GM18870 (cell line): ENCODE measurements at regions not wholly inside any gene's neighbourhood (a gene's known extent, or its start where the extent isn't known, plus 50 kb on each side); places are given as distances from the start of the nearest gene placed in this dataset.

Source experiments
- ATAC-seq: cut with Tn5 transposase; IDR thresholded peaks from one replicate; pipeline ENCODE4 v1.9.1; 2021; ENCODE audit warnings: moderate library complexity; ENCODE audit not compliant: unreplicated experiment

DNA sequence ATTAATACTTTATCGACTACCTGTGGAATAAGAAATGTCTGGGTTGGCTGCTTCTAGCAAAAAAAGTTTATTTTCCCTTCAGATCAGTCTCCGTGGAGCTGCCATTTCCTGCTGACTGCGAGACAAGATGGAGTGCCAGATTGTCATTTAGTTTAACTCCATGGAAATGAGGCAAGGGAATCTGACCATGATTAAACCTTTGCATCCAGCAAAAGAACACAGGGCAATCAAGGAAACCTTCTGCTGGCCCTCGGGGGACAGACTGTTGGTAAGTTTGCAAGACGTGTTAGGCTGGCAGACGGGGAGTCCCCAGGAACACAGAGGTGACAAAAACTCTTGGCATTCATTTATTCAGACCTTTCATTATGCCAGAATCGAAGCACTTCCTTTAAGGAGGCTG is 52.2 kb upstream of the SPACA1 start:
- no peak for ATAC-seq

DNA sequence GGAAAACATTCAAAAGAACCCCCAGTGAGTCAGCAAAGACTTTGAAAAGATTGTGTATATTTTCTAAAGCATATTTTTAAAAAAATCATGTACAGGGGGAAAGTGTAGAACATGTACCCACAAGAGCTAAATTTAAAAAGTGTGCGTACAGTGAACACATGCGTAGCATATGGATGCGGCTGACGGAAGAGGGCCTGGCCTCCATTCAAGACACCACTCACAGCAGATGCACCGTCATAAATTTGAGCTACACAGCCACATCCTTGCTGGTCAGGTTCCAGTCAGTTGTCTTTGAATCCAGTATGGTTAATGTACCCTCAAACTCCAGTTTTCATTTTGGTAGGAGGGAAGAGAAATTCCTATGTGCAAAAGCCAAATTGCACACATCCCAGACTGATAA is 54.3 kb upstream of the SPACA1 start:
- no peak for ATAC-seq

GRCh38 chr6:87990871-87991270 is 56.8 kb upstream of the SPACA1 start:
- ATAC-seq = no peak

GRCh38 chr6:87982134-87982533 is 65.5 kb upstream of the SPACA1 start:
- no peak for ATAC-seq

DNA sequence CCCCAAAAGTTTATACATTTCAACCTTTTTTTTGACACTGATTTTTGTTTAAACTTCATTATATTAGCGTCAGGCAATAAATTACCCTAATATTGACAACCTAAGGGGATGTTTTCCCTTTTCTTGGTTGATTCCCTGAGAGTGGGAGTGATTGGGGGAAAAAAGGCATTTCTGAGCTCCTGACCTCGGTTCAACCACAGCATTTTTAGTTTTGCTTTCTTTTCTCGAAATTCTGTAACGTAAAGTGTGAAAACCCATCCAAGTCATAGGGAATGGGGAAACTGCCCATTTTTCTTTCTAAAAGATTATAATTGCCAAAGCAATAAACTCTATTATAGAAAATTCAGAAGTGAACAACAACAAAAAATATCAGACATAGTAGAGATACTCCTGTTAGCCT is 67.9 kb upstream of the SPACA1 start:
- no peak for ATAC-seq

DNA sequence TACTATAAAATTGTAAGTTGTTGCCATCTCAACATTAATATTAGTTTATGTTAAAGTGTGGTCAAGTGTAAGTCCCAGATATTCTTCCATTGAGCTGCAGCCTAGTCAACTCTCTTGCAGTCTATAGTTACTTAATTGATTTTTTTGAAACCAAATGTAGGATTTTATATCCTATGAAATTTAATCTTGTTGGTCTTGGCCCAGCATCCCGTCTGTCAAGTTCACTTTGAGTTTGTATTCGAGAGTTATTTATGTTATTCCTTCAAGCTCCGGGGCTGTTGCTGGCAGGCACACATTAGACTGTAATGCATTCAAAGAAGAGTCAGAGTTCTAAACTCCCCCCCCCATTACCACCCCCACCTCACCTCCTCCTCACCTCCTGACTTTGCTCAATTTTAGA is 71.0 kb upstream of the SPACA1 start:
- ATAC-seq = no peak

DNA sequence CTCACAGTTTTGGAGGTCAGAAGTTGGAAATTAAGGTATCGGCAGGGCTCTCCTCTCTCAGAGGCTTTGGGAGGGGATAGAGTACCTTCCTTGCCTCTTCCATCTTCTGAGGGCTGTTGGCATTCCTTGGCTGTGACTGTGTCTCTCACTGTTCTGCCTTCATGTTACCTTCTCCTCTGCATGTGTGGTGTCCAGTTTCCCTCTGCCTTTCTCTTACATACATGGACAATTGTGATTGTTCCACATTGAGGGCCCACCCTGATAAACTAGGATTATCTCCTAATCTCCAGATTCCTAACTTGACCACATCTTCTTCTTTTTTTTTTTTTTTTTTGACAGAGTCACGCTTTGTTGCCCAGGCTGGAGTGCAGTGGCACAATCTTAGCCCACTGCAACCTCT is 72.1 kb upstream of the SPACA1 start:
- no peak for ATAC-seq

DNA sequence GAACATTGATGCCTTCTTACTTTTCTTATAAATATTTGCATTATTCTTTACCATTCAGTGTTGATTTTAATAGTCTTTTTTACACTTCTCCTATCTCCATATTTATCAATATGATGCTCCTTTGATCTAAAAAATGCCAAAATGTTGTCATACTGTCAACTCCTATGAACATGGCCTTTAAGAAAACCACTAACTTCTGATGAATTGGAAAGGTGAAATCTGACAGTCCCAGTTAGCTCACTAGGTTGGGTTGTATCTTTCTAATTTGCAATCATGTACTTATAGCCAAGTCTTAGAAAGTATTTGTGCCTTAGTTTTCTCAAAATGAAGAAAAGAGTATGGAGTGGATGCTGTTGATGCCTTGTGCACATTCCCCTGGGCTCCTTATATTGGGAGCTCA is 75.4 kb upstream of the SPACA1 start:
- ATAC-seq = no peak

DNA sequence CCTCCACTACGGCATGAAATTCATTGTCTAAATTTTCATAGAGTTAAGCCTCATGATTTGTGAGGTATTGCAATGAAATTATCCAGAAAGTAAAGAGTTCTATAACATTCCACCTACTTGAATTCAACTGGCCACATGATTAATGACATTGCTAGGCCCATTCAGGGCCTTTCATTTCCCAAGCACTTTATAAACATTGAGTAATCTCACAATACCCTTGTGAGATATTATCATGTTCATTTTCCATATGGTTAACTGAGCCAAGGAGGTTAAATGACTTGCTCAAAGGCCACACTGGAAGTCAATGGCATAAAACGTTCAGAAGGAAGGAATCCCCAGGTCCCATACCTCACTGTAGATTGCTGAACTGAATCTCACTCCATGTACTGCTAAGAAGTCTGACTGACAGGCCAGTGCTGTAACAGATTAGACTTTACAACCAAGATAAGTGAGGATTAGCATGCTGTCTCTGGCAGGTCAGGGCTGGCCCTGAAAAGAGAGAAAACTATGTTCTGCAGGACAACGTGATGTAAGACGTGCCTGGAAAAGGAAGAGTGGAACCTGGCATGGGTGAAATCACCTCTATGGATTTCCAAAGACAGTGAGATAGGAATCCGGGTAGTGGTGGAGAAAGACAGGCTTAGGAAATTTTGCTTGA is 75.9 kb upstream of the SPACA1 start:
- no peak for ATAC-seq

DNA sequence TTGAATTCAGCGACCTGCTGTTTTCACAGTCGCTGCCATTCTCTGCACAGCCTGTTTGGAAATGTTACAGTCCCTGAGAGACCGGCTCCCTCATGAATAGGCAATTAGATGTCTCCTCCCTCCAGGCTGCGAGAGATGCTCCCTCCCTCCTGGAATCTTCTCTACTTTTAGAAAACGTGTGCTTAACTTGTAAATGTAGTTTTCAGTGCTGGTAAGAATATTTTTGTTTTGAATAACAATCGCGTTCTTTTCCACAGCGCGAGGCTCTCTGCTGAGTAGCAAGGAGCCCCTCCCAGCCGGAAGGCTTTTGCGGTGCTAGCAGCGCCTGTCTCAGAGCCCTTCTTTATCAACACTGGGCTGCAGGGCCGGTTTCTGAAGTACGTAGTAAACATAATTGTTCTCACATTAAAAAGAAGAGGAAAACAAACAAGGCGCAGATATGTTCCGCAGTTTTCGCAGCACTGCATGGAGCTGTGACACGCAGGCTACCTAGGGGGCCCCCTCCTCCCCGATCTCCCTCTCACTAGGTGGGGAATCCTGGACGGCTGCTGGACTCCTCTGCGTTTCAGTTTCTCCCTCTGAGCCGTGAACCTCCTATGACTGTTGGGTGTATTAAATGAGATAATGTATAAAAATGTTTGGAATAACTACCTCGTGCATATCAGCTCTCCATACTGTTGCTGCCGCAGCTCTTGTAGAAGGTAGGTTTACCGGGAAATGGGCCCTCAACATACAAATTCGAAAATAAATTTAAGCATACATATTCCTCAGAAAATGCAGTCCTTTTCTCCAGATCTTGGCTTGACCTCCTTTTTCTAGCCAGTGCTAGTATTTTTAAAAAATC is 79.0 kb upstream of the SPACA1 start:
- ATAC-seq = no peak

GRCh38 chr6:87965806-87966205 is 81.8 kb upstream of the SPACA1 start:
- ATAC-seq = no peak

DNA sequence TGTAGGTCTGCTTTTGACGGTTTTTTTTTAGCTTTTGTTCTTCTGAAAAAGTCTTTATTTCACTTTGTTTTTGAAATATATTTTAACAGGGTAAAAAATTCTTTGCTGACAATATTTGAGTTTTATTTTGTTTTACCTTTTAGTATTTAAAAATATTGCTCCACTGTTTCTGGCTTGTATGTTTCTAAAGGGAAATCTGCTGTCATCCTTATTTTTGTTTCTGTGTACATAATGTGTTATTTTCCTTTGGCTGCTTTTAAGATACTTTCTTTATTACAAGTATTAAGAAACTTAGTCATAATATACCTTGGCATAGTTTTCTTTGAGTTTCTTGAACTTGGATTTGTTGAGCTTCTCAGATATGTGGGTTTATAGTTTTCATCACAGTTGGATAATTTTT is 88.6 kb upstream of the SPACA1 start:
- ATAC-seq = no peak

DNA sequence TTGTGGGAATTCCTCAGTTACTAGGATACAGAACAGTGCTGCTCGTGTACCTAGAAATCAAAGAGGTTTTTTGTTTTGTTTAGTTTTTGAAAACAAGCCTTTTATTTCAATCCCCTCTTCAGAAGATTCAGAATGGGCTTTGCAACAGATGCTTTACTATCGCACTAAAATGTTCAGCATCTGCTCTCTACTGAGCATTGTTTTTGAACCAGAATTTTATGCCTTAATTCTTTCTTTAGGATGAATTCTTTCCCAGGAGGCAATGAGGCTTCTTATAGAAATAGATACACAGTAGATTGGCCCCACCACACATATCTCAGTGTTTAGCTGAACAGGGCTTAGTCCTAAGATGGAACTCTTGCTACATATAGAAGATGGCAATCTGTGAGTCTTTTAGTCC is 95.9 kb upstream of the SPACA1 start:
- no peak for ATAC-seq

DNA sequence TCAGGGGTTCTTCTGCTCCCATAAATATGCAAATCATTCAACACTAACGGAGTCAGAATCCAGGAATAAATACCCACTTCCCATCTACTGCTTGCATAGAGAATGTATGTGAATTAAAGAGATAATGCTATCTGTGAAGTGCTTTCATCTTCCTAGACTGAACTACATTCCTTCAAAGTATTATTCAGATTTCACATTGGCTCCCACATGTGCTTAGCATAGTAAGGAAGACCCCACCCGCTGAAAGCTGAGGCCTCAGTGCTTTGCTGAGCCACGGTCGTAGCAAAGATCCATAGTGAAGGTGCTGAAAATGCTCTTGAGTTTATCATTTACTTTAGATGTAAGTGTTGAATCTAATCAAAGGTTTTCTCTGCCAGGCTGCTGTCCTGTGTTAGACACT is 97.0 kb upstream of the SPACA1 start:
- ATAC-seq = no peak

DNA sequence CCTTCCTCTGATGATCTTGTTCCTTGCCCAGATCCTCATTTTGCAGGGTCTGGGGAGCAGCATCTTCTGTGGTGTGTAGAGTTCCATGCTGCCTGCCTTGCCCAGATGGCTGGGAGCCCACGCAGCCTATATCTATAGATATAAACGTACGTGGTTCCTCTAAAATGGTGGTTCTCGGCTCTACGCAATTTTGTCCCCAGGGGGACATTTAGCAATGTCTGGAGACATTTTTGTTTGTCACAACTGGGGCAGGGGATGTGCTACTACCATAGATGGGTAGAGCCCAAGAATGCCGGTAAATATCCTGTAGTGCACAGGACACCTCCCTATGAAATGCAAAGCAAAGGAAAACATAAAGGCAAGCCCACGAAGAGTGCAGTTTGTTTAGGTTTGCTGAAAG is 98.4 kb upstream of the SPACA1 start:
- no peak for ATAC-seq

- ATAC-seq = no peak
These were observed 101.0 kb upstream of the SPACA1 start for GRCh38 chr6:87946669-87947068.

GRCh38 chr6:87945966-87946365 is 101.7 kb upstream of the SPACA1 start:
- no peak for ATAC-seq

GRCh38 chr6:87945181-87945580 is 102.5 kb upstream of the SPACA1 start:
- no peak for ATAC-seq

- no peak for ATAC-seq
These were observed 103.1 kb upstream of the SPACA1 start for GRCh38 chr6:87944541-87944954.

DNA sequence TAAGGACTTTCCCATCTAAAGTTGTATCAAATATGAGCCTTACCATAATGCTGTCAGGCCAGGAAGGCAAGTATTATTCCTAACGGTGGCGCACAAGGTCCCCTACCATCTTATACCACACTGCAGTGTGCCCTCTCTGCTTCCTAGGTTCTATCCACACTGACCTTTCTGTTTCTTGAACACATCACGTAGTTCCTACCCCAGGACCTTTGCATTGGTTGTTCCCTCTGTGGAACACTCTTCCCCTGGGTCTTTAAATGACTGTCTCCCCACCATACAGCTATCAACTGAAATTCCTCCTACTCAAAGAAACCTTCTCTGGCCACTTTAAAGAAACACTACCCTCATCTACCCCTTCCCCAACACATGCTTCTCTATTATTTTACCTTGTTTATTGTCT is 104.5 kb upstream of the SPACA1 start:
- no peak for ATAC-seq

DNA sequence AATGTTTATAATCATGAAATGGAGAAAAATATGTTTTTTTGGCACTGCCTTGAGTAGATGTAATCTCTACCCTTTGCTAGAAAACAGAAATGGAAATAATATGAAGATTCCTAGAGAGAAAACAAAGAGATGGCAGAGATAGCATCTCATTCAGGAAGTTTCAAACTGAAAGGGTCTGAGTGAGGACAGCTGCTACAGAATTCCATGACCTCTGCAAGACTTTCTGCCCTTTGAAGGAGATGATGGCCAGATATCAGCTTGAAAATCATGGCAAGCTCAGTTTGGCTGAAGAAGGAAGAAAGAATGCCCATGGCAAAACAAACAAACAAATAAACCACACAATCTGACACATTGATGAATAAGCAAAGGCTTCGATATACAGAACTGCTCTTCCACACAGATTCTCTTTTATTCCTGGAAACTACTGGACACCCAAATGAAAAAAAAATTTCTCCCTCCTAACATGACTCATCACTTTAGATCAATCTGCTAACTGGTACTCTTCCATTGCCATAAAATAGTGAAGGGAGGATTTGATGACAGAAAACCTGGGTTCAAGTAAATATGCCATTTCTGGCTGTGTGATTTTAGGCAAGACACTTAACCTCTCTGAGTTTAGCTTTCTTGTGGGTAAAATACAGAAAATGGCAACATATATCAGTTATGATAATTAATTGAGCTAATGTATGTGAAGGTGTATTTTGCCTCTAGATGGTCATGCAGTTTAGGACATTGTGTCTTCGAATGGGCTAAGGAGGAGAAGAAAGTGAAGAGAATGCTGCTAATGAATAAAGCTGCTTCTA is 105.9 kb upstream of the SPACA1 start:
- ATAC-seq = no peak

DNA sequence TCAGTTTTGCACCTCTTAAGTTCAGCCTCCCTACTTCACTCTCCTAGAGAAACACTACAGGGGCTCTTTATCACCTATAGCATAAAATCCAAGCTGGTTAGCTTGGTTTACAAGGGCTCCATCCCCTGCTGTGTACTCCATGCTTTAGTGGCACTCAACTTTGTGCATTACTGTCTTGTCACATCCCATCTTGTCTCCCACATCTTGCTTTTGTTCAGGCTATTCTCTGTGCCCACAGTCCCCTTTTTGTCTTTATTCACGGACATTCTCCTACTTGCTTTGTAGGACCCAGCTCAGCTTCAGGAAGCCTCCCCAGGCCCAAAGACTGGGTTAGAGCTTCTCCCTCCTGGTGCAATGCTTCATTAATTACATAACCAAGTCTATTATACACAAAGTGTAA is 107.9 kb upstream of the SPACA1 start:
- ATAC-seq = no peak
